Spleen (tissue), 7 donors: ENCODE measurements at regions not wholly inside any gene's neighbourhood (a gene's known extent, or its start where the extent isn't known, plus 50 kb on each side); places are given as distances from the start of the nearest gene placed in this dataset.

Source experiments
- CTCF ChIP-seq, 11 experiments: fragments of 200-600 bp in 7 of 11; fragments of 450-650 bp in 4 of 11; sonication (generic) in 4 of 11; IDR thresholded peaks in 8 of 11; conservative IDR thresholded peaks in 3 of 11; 1 replicate in 7 of 11; 2 replicates in 4 of 11; pipeline versions ENCODE4 v1.4.0 to v1.8.0; 2016 to 2021; ENCODE audit warnings: antibody characterized with exemption in 11 of 11, inconsistent platforms in 4 of 11, mild to moderate bottlenecking in 1 of 11
- POLR2A ChIP-seq, 3 donors: fragments of 450-650 bp; IDR thresholded peaks; one replicate each; pipeline ENCODE4 v1.5.1; 2017; ENCODE audit warnings: antibody characterized with exemption in 3 of 3, mild to moderate bottlenecking in 1 of 3
- donor health status: DM: no; HTN: no; CAD: no; lungs with moderate emphysema.
- donor health status: DM: no; HTN: no; CAD: no.
- donor health status: DM: no; HTN: no; CAD: no.

GRCh38 chr7:18226598-18226997 is 199.0 kb upstream of the PRPS1L1 start:
- TF ChIP-seq CTCF (IDR thresholded peaks at IDR 0.05 in 8 of 11, conservative IDR thresholded peaks at IDR 0.05 in 3 of 11) (no peak), POLR2A (IDR thresholded peaks at IDR 0.05) (no peak)
